ENCODE measurements at regions not wholly inside any gene's neighbourhood (a gene's known extent, or its start where the extent isn't known, plus 50 kb on each side); places are given as distances from the start of the nearest gene placed in this dataset.

DNA sequence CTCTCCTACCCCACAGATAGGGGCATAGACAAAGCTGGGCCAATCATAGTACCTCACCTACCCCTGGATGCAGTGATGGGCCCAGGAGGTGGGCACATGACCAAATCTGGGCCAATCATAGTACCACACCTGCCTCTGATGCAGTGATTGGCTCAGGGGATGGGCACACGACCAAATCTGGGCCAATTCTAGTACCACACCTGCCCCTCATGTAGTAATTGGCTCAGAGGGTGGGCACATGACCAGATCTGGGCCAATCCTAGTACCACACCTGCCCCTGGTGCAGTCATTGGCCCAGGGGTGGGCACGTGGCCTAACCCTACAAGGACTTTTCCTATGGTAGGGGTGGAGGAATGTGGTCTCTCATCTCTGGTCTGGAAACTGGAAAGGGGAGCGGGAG, 56.9 kb upstream of the MEF2A start:
- DNase-seq (ENCODE audit: low spot score) = no peak

GRCh38 chr15:99509686-99510461, 55.9 kb upstream of the MEF2A start:
- DNase-seq (ENCODE audit: low spot score) = no peak

- no peak for DNase-seq (ENCODE audit: low spot score)
Measured at GRCh38 chr15:99511531-99511865, 54.3 kb upstream of the MEF2A start.

- no peak for DNase-seq (ENCODE audit: low spot score)
Measured at GRCh38 chr15:99511866-99512661, 53.7 kb upstream of the MEF2A start.

- no peak for DNase-seq (ENCODE audit: low spot score)
Measured at GRCh38 chr15:99514306-99514705, 51.5 kb upstream of the MEF2A start.
